GM20000 (cell line): ENCODE measurements at regions not wholly inside any gene's neighbourhood (a gene's known extent, or its start where the extent isn't known, plus 50 kb on each side); places are given as distances from the start of the nearest gene placed in this dataset.

Experiments used
- DNase-seq: peaks from one replicate; pipeline ENCODE4 v3.0.0; 2012; ENCODE audit warnings: low spot score
- TF ChIP-seq, protein P1 (sequence below): IDR thresholded peaks from 2 replicates; pipeline ENCODE4 v1.5.1; 2012; ENCODE audit warnings: mild to moderate bottlenecking, control low read depth; ENCODE audit errors: extremely low read depth, missing control alignments

GRCh38 chr13:111862836-111863815 is 203.8 kb upstream of the SOX1 start:
- TF ChIP-seq, protein P1, sequence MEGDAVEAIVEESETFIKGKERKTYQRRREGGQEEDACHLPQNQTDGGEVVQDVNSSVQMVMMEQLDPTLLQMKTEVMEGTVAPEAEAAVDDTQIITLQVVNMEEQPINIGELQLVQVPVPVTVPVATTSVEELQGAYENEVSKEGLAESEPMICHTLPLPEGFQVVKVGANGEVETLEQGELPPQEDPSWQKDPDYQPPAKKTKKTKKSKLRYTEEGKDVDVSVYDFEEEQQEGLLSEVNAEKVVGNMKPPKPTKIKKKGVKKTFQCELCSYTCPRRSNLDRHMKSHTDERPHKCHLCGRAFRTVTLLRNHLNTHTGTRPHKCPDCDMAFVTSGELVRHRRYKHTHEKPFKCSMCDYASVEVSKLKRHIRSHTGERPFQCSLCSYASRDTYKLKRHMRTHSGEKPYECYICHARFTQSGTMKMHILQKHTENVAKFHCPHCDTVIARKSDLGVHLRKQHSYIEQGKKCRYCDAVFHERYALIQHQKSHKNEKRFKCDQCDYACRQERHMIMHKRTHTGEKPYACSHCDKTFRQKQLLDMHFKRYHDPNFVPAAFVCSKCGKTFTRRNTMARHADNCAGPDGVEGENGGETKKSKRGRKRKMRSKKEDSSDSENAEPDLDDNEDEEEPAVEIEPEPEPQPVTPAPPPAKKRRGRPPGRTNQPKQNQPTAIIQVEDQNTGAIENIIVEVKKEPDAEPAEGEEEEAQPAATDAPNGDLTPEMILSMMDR: no peak
- no peak for DNase-seq

DNA sequence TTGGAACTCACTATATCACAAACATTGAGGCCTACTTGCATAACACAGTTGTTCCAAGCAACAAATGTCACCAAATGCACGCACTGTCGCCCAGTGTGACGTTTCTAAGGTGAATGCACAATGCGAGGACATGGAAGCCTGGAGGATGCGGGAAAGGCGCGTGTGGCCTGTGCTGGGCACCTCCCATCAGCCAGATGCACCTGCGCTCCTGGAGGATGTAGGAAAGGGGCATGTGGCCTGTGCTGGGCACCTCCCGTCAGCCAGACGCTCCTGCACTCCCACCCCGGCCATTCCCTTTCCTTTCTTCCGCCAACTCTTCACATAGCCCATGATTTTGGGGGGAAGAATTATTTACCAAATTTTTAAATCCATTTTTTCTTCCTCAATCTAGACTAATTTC is 202.4 kb upstream of the SOX1 start:
- TF ChIP-seq, protein P1: no peak
- DNase-seq: no peak

DNA sequence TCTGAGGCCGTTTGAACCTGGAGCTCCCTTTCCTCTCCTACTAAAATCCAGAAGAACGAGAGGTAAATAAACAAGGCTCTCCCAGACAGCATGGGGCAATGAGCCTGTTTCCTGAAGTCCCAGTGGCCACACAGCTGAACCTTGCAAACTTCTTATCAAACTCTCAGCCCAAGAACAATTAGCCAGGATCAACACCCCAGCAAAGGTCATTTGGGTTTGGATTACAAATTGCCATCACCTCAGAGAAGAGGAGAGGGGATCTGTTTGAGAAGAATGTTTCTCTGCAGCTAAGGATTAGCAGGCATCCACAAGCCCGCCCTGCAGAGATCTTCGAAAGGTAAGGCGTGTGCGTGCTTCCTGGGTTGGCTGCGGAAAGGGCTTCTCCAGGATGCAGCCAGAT is 201.9 kb upstream of the SOX1 start:
- TF ChIP-seq, protein P1: no peak
- no peak for DNase-seq

DNA sequence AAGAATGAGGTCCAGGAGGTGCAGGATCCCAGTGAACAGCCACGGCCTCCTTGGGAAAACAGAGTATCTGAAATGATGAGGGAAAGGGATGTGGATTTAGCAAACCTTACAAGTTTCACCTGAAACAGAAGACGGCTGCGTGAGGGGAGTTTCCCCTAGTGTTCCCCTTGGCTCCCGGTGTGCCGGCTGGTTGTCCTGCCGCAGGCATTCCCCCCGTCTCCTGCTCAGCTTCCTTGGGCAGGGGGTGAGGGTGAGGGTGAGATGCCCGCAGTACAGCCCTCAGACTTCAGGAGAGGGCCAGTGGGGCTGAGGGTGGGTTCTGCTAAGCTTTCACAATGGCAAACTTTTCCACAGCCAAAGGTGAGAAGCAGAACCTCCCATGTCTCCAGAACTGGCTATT is 201.1 kb upstream of the SOX1 start:
- TF ChIP-seq, protein P1: no peak
- DNase-seq: no peak

DNA sequence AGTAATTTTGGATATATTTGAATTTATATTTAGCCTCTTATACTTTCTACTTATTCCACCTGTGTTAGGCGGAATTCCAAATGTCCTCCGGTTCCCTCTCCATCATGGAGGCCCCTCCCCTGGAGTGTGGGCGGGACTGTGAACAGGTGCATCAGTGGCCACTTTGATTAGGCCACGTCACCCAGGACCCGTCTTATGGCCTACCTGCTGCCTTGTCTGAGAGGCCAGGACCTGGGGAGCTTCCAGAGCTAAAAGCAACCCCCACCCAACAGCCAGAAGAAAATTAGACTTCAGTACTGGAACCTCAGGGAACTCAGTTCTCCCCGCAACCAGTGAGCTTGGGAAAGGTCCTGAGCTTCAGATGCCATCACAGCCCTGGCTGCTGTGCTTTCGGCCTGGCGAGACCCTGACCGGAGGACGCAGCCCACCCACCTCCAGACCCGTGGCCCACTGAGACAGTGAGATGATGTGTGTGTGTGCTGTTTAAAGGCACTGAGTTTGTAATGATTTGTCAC is 200.2 kb upstream of the SOX1 start:
- TF ChIP-seq, protein P1: no peak
- DNase-seq: no peak

DNA sequence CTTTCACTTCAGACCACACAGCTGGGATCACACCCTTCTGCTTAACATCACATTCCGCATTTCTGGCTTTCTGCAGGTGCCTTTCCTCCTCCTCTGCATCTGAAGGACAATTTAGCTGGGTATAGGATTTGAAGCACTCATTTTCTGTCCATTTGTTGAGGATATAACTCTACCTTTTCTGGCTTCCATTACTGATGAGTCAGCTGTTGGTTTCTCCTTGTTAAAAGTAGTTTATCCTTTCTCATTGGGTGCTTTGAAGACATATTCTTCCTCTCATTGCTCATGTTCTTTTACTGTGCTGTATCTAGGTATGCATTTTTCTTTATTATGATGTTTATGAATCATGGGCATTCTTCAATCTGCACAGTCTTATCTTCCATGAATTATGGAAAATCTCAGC is 199.3 kb upstream of the SOX1 start:
- DNase-seq: no peak
- TF ChIP-seq, protein P1: no peak

GRCh38 chr13:111868716-111869115 is 198.2 kb upstream of the SOX1 start:
- no peak for DNase-seq
- TF ChIP-seq, protein P1: no peak
